K562 (cell line): ENCODE measurements at regions not wholly inside any gene's neighbourhood (a gene's known extent, or its start where the extent isn't known, plus 50 kb on each side); places are given as distances from the start of the nearest gene placed in this dataset.

Experiments used
- ATAC-seq: fragments of 200-7000 bp; cut with Tn5 transposase; 3 replicates; pipeline ENCODE4 v1.9.1; 2020; ENCODE audit warnings: moderate library complexity
- BruUV-seq: library from RNA; stranded (reverse); fragments of 400-500 nt; replicated peaks from 2 replicates; lab custom pipeline; 2021; lab: Mats Ljungman, UMichigan
- CTCF ChIA-PET: fragments of 300-600 bp; formaldehyde crosslinking; extraction: SDS; loops from one replicate; lab custom pipeline; 2021; ENCODE audit warnings: low intra/inter-chr PET ratio; lab: Yijun Ruan, JAX
- POLR2A ChIA-PET: fragments of 300-600, 350-650 bp; sonication (Branson Sonifier 250); formaldehyde crosslinking; extraction: SDS; loops from one replicate; lab custom pipeline; 2021; ENCODE audit warnings: antibody characterized with exemption, inconsistent platforms; lab: Yijun Ruan, JAX
- DNase-seq, 4 experiments: peaks; one replicate each; pipeline versions ENCODE4 v3.0.0 to v3.0.0-alpha.2; 2011 to 2018; ENCODE audit warnings: low spot score in 3 of 4, mixed read lengths in 3 of 4; ENCODE audit errors: extremely low read depth in 1 of 4
- FAIRE-seq: peaks from 2 replicates; lab custom pipeline; 2011; peaks lifted over from hg19 to GRCh38; lab: Jason Lieb, UNC
- H2AFZ ChIP-seq: 2 replicates; pipeline ENCODE4 v1.6.0; 2011; ENCODE audit warnings: low read depth, low read length, control low read depth, inconsistent platforms
- H3K27ac ChIP-seq: fragments of 200-600 bp; 3 replicates; pipeline ENCODE4 v1.8.0; 2011; ENCODE audit warnings: low read depth, mild to moderate bottlenecking, control low read depth, inconsistent platforms, low read length, moderate library complexity, mixed read lengths; ENCODE audit errors: extremely low read depth
- H3K27me3 ChIP-seq, 2 experiments: fragments of 300-600 bp in 1 of 2; 2 replicates in 1 of 2; 3 replicates in 1 of 2; pipeline versions ENCODE4 v1.6.0 to v1.8.0; 2011; ENCODE audit warnings: inconsistent platforms in 2 of 2, low read length in 2 of 2, mild to moderate bottlenecking in 1 of 2, mixed read lengths in 1 of 2, moderate library complexity in 1 of 2; ENCODE audit not compliant: control insufficient read depth in 2 of 2, insufficient read depth in 2 of 2
- H3K36me3 ChIP-seq: fragments of 300-600 bp; 3 replicates; pipeline ENCODE4 v1.8.0; 2011; ENCODE audit warnings: mild to moderate bottlenecking, low read length, inconsistent platforms; ENCODE audit not compliant: control insufficient read depth, insufficient read depth
- H3K4me1 ChIP-seq, 2 experiments: fragments of 200-600 bp in 1 of 2; replicated peaks in 1 of 2; 2 replicates in 1 of 2; 3 replicates in 1 of 2; pipeline versions ENCODE4 v1.5.1 to v1.8.0; 2011; ENCODE audit warnings: inconsistent platforms in 2 of 2, low read length in 2 of 2, mild to moderate bottlenecking in 1 of 2, mixed read lengths in 1 of 2, moderate library complexity in 1 of 2; ENCODE audit not compliant: control insufficient read depth in 2 of 2, insufficient read depth in 2 of 2
- H3K4me2 ChIP-seq: 2 replicates; pipeline ENCODE4 v1.6.1; 2011; ENCODE audit warnings: low read length, control low read depth, inconsistent platforms, mixed read lengths; ENCODE audit not compliant: insufficient read depth
- H3K4me3 ChIP-seq: fragments of 200-600 bp; sonication (generic), shearing (Covaris generic); 2 replicates; pipeline ENCODE4 v1.5.1; 2016; ENCODE audit warnings: control low read depth, inconsistent platforms
- H3K79me2 ChIP-seq: fragments of 200-600 bp; 3 replicates; pipeline ENCODE4 v1.8.0; 2011; ENCODE audit warnings: low read length, inconsistent platforms; ENCODE audit not compliant: control insufficient read depth, insufficient read depth
- H3K9ac ChIP-seq, 2 experiments: 2 replicates each; pipeline versions ENCODE4 v1.6.0 to v1.6.1; 2011; ENCODE audit warnings: low read depth in 2 of 2, low read length in 2 of 2, control low read depth in 1 of 2, inconsistent platforms in 1 of 2, mild to moderate bottlenecking in 1 of 2, mixed read lengths in 1 of 2; ENCODE audit not compliant: insufficient read depth in 1 of 2
- H3K9me1 ChIP-seq: one replicate; pipeline ENCODE4 v1.6.0; 2011; ENCODE audit warnings: inconsistent platforms, mild to moderate bottlenecking, low read length, moderate library complexity; ENCODE audit not compliant: control insufficient read depth, insufficient read depth
- H3K9me3 ChIP-seq: replicated peaks from 2 replicates; pipeline ENCODE4 v1.5.1; 2011; ENCODE audit warnings: low read depth, low read length, inconsistent platforms; ENCODE audit not compliant: control insufficient read depth, insufficient read depth
- H4K20me1 ChIP-seq: replicated peaks from 2 replicates; pipeline ENCODE4 v1.6.1; 2011; ENCODE audit warnings: low read length, inconsistent platforms, mixed read lengths; ENCODE audit not compliant: control insufficient read depth, insufficient read depth
- ADNP ChIP-seq: fragments of 200-800 bp; sonication (Bioruptor generic); IDR thresholded peaks from 2 replicates; pipeline ENCODE4 v1.6.1; 2016; ENCODE audit warnings: missing genetic modification characterization, missing compliant biosample characterization
- BCOR ChIP-seq: fragments of 450-650 bp; IDR thresholded peaks from 2 replicates; pipeline ENCODE4 v1.6.1; 2016
- CBX1 ChIP-seq: sonication (generic); IDR thresholded peaks from 2 replicates; pipeline ENCODE4 v1.6.1; 2016; ENCODE audit warnings: antibody characterized with exemption, low read depth, mild to moderate bottlenecking
- CBX3 ChIP-seq, 2 experiments: IDR thresholded peaks; 1 replicate in 1 of 2; 2 replicates in 1 of 2; pipeline ENCODE4 v1.6.1; 2012; ENCODE audit warnings: inconsistent platforms in 2 of 2, low read length in 2 of 2, borderline replicate concordance in 1 of 2, control low read depth in 1 of 2
- CBX5 ChIP-seq: IDR thresholded peaks from 2 replicates; pipeline ENCODE4 v1.6.1; 2014; ENCODE audit warnings: low read depth, borderline replicate concordance
- CC2D1A ChIP-seq: fragments of 450-650 bp; IDR thresholded peaks from 2 replicates; pipeline ENCODE4 v1.6.1; 2017; ENCODE audit warnings: mild to moderate bottlenecking
- CHD4 ChIP-seq: fragments of 200-600 bp; sonication (generic); IDR thresholded peaks from 3 replicates; pipeline ENCODE4 v1.6.1; 2012; ENCODE audit warnings: low read depth, mild to moderate bottlenecking, mixed read lengths, low read length, inconsistent platforms; ENCODE audit not compliant: insufficient read depth, insufficient replicate concordance, poor library complexity, severe bottlenecking
- ELF4 ChIP-seq: fragments of 450-650 bp; formaldehyde crosslinking; IDR thresholded peaks from 2 replicates; pipeline ENCODE4 v1.4.0; 2022; ENCODE audit warnings: missing genetic modification characterization
- HNRNPUL1 ChIP-seq: fragments of 200-400 bp; formaldehyde crosslinking; IDR thresholded peaks from 2 replicates; pipeline ENCODE4 v1.6.1; 2017; ENCODE audit warnings: low read length
- KDM1A ChIP-seq, 2 experiments: fragments of 450-650 bp; IDR thresholded peaks; 2 replicates each; pipeline ENCODE4 v1.6.1; 2016; ENCODE audit warnings: mild to moderate bottlenecking in 2 of 2
- RBM25 ChIP-seq: fragments of 200-400 bp; formaldehyde crosslinking; IDR thresholded peaks from 2 replicates; pipeline ENCODE4 v1.6.1; 2018; ENCODE audit warnings: low read length, low read depth, moderate library complexity; ENCODE audit not compliant: severe bottlenecking
- RCOR1 ChIP-seq, 2 experiments: IDR thresholded peaks; 2 replicates each; pipeline ENCODE4 v1.6.1; 2012; ENCODE audit warnings: low read depth in 2 of 2, low read length in 2 of 2, borderline replicate concordance in 1 of 2, improper control_type of control experiment in 1 of 2
- SMAD3 ChIP-seq: fragments of 450-650 bp; formaldehyde crosslinking; conservative IDR thresholded peaks from 2 replicates; pipeline ENCODE4 v1.4.0; 2020; ENCODE audit warnings: mild to moderate bottlenecking
- SMARCA5 ChIP-seq: fragments of 450-650 bp; IDR thresholded peaks from 2 replicates; pipeline ENCODE4 v1.6.1; 2016
- TRIM28 ChIP-seq: fragments of 450-650 bp; IDR thresholded peaks from 2 replicates; pipeline ENCODE4 v1.6.1; 2017
- ZNF3 ChIP-seq: fragments of 250-450 bp; sonication (Bioruptor Pico); IDR thresholded peaks from 2 replicates; pipeline ENCODE4 v1.5.0; 2021; ENCODE audit warnings: mild to moderate bottlenecking, moderate library complexity
- WGBS: fragments of 100-300 bp; shearing (Covaris generic); methylation state at CpG from one replicate; pipeline ENCODE4 v1.1.6; 2016; ENCODE audit warnings: low coverage, mixed read lengths; ENCODE audit not compliant: insufficient coverage; ENCODE audit errors: missing lambda C conversion rate; 5-methylcytosine and 5-hydroxymethylcytosine counted together
- in situ Hi-C: fragments of 300-500 bp; cut with MboI; formaldehyde crosslinking; loops from 4 replicates; pipeline ENCODE4 v1.15.0; 2018; ENCODE audit warnings: inconsistent platforms, mixed read lengths
- intact Hi-C: fragments of 100-400 bp; cut with micrococcal nuclease; formaldehyde crosslinking; loops from 2 replicates; pipeline ENCODE4 v1.14.2; 2022
- TF ChIP-seq, protein P1 (sequence below): fragments of 450-650 bp; IDR thresholded peaks from 2 replicates; pipeline ENCODE4 v1.6.1; 2017; ENCODE audit warnings: antibody characterized with exemption

DNA sequence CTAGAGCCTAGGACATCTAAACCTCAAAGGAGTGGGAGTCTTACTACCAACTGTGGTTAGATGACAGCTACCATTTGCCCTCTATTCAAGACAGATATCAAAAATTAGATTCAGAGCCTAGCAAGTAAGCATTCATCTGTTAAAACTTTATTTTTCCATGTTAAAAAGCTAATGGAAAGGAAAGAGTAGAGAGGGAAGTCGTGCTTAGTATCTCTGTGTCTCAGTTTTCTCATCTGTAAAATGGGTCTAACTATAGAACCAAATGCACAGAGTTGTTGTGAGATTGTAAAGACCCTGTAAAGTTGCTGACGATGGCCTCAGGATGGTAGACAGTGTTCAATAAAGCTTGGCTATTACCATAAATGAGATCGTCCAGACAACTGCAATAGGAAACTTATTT lies 428.5 kb upstream of the RUNX1 start:
- Histone ChIP-seq H2AFZ (no peak overlapping the region), H3K9me3 (no peaks in the 10 kb centered on the region; the same call in 1 of the 2 replicates), H3K27ac (no peak overlapping the region), H3K27me3 (no peaks in the 10 kb centered on the region), H3K36me3 (no peaks in the 10 kb centered on the region), H3K9ac (no peak overlapping the region), H3K4me1 (peaks cover 4 to 45% of the 10 kb centered on the region in 2 experiments; a peak in 4 of 5 replicates), H3K79me2 (no peaks in the 10 kb centered on the region), H3K4me2 (no peak overlapping the region), H4K20me1 (no peaks in the 10 kb centered on the region), H3K4me3 (no peak overlapping the region), H3K9me1 (no peaks in the 10 kb centered on the region)
- in situ Hi-C loops, result no loop called here
- FAIRE-seq, result no peak
- 56% methylated on average over 3 of the region's 3 CpGs for WGBS
- DNase-seq, result no peak
- TF ChIP-seq ADNP (tag) (peak; percentile 90), CC2D1A (no peak), HNRNPUL1 (no peak), CBX5 (no peak), BCOR (peak; percentile 97), CBX3 (IDR thresholded peaks at IDR 0.05; ENCODE audit: borderline replicate concordance in 1 of 2, low read length in 2 of 2) (0 out of 3 replicates have a peak, but pooled peaks of 1 of the 2 experiments have one; percentile 21), RCOR1 (IDR thresholded peaks at IDR 0.05; ENCODE audit: borderline replicate concordance in 1 of 2, low read depth in 2 of 2, low read length in 2 of 2) (peak; percentile 20 to 76; a peak in 3 of 4 replicates), TRIM28 (no peak), CBX1 (peak; percentile 77; the same call in 1 of the 2 replicates), CHD4 (peak; percentile 89), ELF4 (CRISPR knock-in tag) (no peak), KDM1A (IDR thresholded peaks at IDR 0.05) (peak; percentile 70 to 85), RBM25 (peak; percentile 97), SMAD3 (CRISPR knock-in tag) (no peak), SMARCA5 (peak; percentile 62; the same call in 1 of the 2 replicates), ZNF3 (peak; percentile 39; the same call in 1 of the 2 replicates)
- TF ChIP-seq, protein P1, sequence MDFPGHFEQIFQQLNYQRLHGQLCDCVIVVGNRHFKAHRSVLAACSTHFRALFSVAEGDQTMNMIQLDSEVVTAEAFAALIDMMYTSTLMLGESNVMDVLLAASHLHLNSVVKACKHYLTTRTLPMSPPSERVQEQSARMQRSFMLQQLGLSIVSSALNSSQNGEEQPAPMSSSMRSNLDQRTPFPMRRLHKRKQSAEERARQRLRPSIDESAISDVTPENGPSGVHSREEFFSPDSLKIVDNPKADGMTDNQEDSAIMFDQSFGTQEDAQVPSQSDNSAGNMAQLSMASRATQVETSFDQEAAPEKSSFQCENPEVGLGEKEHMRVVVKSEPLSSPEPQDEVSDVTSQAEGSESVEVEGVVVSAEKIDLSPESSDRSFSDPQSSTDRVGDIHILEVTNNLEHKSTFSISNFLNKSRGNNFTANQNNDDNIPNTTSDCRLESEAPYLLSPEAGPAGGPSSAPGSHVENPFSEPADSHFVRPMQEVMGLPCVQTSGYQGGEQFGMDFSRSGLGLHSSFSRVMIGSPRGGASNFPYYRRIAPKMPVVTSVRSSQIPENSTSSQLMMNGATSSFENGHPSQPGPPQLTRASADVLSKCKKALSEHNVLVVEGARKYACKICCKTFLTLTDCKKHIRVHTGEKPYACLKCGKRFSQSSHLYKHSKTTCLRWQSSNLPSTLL, result no peak
- CTCF ChIA-PET, result no interaction called here
- ATAC-seq, result no peak
- BruUV-seq, result no TSS peak
- POLR2A ChIA-PET, result no interaction called here
- intact Hi-C loops, result no loop called here
